Nephron progenitor cell (in vitro differentiated cells): ENCODE measurements at regions not wholly inside any gene's neighbourhood (a gene's known extent, or its start where the extent isn't known, plus 50 kb on each side); places are given as distances from the start of the nearest gene placed in this dataset.

Experiments used
- DNase-seq: peaks from one replicate; pipeline ENCODE4 v3.0.0; 2021
- H3K27ac Mint-ChIP-seq: 2 replicates; pipeline ENCODE4 v1.8.0; 2021; ENCODE audit warnings: mild to moderate bottlenecking, moderate library complexity, mixed read lengths
- H3K27me3 Mint-ChIP-seq: 2 replicates; pipeline ENCODE4 v1.8.0; 2021; ENCODE audit warnings: mild to moderate bottlenecking, low read depth, mixed read lengths; ENCODE audit not compliant: poor library complexity
- H3K36me3 Mint-ChIP-seq: 2 replicates; pipeline ENCODE4 v1.8.0; 2021; ENCODE audit warnings: low read depth, mixed read lengths
- H3K4me1 Mint-ChIP-seq: 2 replicates; pipeline ENCODE4 v1.8.0; 2021; ENCODE audit warnings: mixed read lengths
- H3K4me3 Mint-ChIP-seq: 2 replicates; pipeline ENCODE4 v1.8.0; 2021; ENCODE audit warnings: mild to moderate bottlenecking, moderate library complexity, mixed read lengths
- H3K9me3 Mint-ChIP-seq: 2 replicates; pipeline ENCODE4 v1.8.0; 2021; ENCODE audit warnings: mild to moderate bottlenecking, moderate library complexity, mixed read lengths
- TF ChIP-seq, protein P1 (sequence below): fragments of 200-600 bp; sonication (generic); IDR thresholded peaks from 2 replicates; pipeline ENCODE4 v1.5.0; 2021; ENCODE audit warnings: antibody characterized with exemption

DNA sequence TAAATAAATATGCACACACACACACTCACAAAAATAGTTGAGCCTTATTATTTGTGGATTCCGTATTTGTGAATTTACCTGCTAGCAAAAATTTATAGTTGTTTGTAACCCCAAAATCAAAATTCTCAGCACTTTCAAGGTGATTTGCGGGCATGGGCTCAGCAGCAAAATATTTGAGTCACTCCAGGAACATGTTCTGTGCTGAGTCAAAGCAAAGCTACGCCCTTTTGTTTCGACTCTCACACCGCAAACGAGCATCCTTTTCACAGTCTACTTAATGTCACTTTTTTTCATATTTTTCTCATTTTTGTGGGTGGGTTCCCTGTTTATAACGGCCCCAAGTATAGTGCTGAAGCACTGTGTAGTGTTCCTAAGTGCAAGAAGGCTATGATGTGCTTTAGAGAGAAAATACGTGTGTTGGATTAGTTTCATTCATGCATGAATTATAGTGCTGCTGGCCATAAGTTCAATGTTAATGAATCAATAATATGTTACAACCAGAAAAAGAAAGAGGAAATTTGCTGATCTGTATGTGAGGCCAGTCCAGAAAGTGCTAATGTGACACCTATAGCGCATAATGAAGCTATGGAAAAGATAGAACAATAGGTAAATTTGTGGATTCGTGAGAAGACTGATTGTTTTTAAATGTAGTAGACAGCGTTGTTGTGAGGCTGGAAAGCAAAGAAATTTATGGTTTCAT is 723.2 kb upstream of the AGA start:
- Mint-ChIP-seq H3K27me3 (no peaks in the 10 kb centered on the region), H3K36me3 (peaks cover 4% of the 10 kb centered on the region), H3K9me3 (peaks cover 16% of the 10 kb centered on the region), H3K27ac (no peak overlapping the region), H3K4me3 (no peak overlapping the region), H3K4me1 (no peaks in the 10 kb centered on the region)
- no peak for DNase-seq
- TF ChIP-seq, protein P1, sequence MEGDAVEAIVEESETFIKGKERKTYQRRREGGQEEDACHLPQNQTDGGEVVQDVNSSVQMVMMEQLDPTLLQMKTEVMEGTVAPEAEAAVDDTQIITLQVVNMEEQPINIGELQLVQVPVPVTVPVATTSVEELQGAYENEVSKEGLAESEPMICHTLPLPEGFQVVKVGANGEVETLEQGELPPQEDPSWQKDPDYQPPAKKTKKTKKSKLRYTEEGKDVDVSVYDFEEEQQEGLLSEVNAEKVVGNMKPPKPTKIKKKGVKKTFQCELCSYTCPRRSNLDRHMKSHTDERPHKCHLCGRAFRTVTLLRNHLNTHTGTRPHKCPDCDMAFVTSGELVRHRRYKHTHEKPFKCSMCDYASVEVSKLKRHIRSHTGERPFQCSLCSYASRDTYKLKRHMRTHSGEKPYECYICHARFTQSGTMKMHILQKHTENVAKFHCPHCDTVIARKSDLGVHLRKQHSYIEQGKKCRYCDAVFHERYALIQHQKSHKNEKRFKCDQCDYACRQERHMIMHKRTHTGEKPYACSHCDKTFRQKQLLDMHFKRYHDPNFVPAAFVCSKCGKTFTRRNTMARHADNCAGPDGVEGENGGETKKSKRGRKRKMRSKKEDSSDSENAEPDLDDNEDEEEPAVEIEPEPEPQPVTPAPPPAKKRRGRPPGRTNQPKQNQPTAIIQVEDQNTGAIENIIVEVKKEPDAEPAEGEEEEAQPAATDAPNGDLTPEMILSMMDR, result no peak

DNA sequence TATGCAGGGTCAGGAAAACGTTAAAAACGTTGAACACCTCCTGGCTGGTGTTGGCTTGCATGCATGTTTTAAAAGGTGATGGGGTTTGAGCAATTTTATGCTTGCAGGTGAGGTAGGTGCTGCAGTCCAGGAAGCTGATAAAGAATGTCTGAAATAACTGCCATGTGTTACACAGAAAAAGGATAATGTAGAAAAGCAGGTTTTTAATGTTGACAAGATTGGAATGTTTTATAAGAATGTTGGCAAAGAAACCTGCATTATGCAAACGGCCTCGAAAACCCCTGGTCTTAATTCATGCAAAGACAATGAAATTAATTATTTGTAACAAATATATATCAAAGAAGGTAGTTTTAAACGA is 723.7 kb upstream of the AGA start:
- TF ChIP-seq, protein P1, result no peak
- Mint-ChIP-seq H3K36me3 (peaks cover 4% of the 10 kb centered on the region), H3K4me1 (no peaks in the 10 kb centered on the region), H3K4me3 (no peak overlapping the region), H3K27ac (no peak overlapping the region), H3K27me3 (no peaks in the 10 kb centered on the region), H3K9me3 (peaks cover 11% of the 10 kb centered on the region)
- no peak for DNase-seq

DNA sequence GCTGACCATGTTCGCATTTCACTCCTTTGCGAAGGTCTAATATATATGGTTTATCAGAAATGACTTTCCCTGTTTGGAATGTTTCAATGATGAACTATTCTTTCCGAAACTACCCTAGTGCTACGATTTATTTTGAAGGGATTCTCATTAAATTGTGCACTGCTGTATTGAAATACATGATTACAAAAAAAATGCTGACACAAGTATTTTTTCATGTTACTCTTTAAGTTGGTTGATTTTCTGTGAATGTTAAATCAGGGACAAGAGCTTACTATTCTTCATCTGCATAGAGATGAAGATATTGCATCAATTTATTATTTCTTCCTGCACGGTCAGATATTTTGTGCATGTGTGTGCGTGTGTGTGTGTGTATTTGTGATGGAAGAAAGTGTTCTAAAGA is 731.5 kb upstream of the AGA start:
- TF ChIP-seq, protein P1, result no peak
- Mint-ChIP-seq H3K4me3 (no peak overlapping the region), H3K27ac (no peak overlapping the region), H3K4me1 (no peaks in the 10 kb centered on the region), H3K36me3 (no peaks in the 10 kb centered on the region), H3K9me3 (no peaks in the 10 kb centered on the region), H3K27me3 (no peaks in the 10 kb centered on the region)
- DNase-seq, result no peak

DNA sequence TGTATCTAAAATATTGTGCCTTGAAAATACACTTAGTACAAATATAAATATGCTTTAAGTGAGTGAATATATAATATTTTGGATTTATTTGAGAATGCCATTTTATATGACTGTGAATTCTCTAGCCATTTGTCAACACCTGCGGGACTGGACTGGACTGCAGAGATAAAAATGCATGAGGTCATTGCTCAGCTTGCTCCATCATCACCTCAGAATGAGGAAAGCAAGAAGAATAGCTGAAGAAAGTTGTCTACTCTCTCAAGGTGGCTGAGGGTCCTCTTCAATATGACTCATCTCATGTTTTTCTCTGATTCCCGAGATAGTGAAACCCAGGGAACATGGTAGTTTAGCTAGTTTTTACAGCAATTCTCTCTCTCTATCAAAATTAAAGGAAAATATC is 732.5 kb upstream of the AGA start:
- Mint-ChIP-seq H3K36me3 (no peaks in the 10 kb centered on the region), H3K27me3 (no peaks in the 10 kb centered on the region), H3K9me3 (no peaks in the 10 kb centered on the region), H3K4me1 (no peaks in the 10 kb centered on the region), H3K27ac (no peak overlapping the region), H3K4me3 (no peak overlapping the region)
- TF ChIP-seq, protein P1, result no peak
- no peak for DNase-seq

DNA sequence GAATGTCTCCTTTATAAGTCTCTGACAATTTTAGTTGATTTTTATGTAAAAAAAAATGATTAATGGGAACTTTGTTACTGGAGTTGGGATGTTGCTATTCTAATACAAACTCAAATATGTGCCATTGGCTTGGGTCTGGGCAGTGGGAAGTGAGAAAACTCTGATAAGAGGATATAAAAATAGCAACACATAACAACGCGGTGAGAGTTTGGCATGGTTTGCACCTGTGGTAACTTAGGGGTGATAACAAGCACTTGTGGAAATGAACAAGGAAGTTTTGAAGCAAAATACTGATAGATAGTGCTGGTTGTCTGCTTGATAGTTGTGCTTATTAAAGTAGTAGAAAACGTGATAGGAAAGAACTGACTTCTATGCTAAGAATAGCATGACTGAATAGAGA is 743.3 kb upstream of the AGA start:
- H3K27me3 Mint-ChIP-seq, result no peaks in the 10 kb centered on the region
- no peaks in the 10 kb centered on the region for H3K9me3 Mint-ChIP-seq
- no peak for DNase-seq
- no peaks in the 10 kb centered on the region for H3K36me3 Mint-ChIP-seq
- no peak overlapping the region for H3K27ac Mint-ChIP-seq
- H3K4me3 Mint-ChIP-seq, result no peak overlapping the region
- TF ChIP-seq, protein P1, result no peak
- H3K4me1 Mint-ChIP-seq, result no peaks in the 10 kb centered on the region

DNA sequence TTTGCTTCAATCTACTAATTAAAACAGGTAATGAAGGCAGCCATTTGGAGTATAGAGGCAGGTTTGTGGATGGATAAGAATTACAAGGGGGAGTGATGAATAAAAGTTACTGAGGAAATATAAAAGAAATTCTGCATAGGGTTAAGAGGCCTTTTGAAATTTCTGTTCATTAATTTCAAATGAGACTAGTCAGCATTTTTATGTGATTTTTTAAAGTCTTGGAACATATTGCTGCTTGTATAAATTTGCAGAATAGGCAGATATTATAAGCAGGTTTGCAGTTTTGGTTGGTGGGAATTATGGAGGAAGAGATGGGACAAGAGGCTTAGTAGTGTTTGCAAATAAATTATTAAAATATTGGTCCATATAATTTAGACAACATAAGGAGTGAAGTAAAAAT is 750.4 kb upstream of the AGA start:
- H3K27me3 Mint-ChIP-seq, result peaks cover 7% of the 10 kb centered on the region
- TF ChIP-seq, protein P1, result no peak
- no peak overlapping the region for H3K27ac Mint-ChIP-seq
- no peak overlapping the region for H3K4me3 Mint-ChIP-seq
- no peak for DNase-seq
- H3K9me3 Mint-ChIP-seq, result peaks cover 3% of the 10 kb centered on the region
- H3K36me3 Mint-ChIP-seq, result no peaks in the 10 kb centered on the region
- H3K4me1 Mint-ChIP-seq, result no peaks in the 10 kb centered on the region
